K562 (cell line): ENCODE measurements at regions not wholly inside any gene's neighbourhood (a gene's known extent, or its start where the extent isn't known, plus 50 kb on each side); places are given as distances from the start of the nearest gene placed in this dataset.

Experiments used
- ATAC-seq: fragments of 200-7000 bp; cut with Tn5 transposase; 3 replicates; pipeline ENCODE4 v1.9.1; 2020; ENCODE audit warnings: moderate library complexity
- BruUV-seq: library from RNA; stranded (reverse); fragments of 400-500 nt; replicated peaks from 2 replicates; lab custom pipeline; 2021; lab: Mats Ljungman, UMichigan
- CTCF ChIA-PET: fragments of 300-600 bp; formaldehyde crosslinking; extraction: SDS; loops from one replicate; lab custom pipeline; 2021; ENCODE audit warnings: low intra/inter-chr PET ratio; lab: Yijun Ruan, JAX
- POLR2A ChIA-PET: fragments of 300-600, 350-650 bp; sonication (Branson Sonifier 250); formaldehyde crosslinking; extraction: SDS; loops from one replicate; lab custom pipeline; 2021; ENCODE audit warnings: antibody characterized with exemption, inconsistent platforms; lab: Yijun Ruan, JAX
- DNase-seq, 4 experiments: peaks; one replicate each; pipeline versions ENCODE4 v3.0.0 to v3.0.0-alpha.2; 2011 to 2018; ENCODE audit warnings: low spot score in 3 of 4, mixed read lengths in 3 of 4; ENCODE audit errors: extremely low read depth in 1 of 4
- FAIRE-seq: peaks from 2 replicates; lab custom pipeline; 2011; peaks lifted over from hg19 to GRCh38; lab: Jason Lieb, UNC
- H2AFZ ChIP-seq: 2 replicates; pipeline ENCODE4 v1.6.0; 2011; ENCODE audit warnings: low read depth, low read length, control low read depth, inconsistent platforms
- H3K27ac ChIP-seq: fragments of 200-600 bp; 3 replicates; pipeline ENCODE4 v1.8.0; 2011; ENCODE audit warnings: low read depth, mild to moderate bottlenecking, control low read depth, inconsistent platforms, low read length, moderate library complexity, mixed read lengths; ENCODE audit errors: extremely low read depth
- H3K27me3 ChIP-seq, 2 experiments: fragments of 300-600 bp in 1 of 2; 2 replicates in 1 of 2; 3 replicates in 1 of 2; pipeline versions ENCODE4 v1.6.0 to v1.8.0; 2011; ENCODE audit warnings: inconsistent platforms in 2 of 2, low read length in 2 of 2, mild to moderate bottlenecking in 1 of 2, mixed read lengths in 1 of 2, moderate library complexity in 1 of 2; ENCODE audit not compliant: control insufficient read depth in 2 of 2, insufficient read depth in 2 of 2
- H3K36me3 ChIP-seq: fragments of 300-600 bp; 3 replicates; pipeline ENCODE4 v1.8.0; 2011; ENCODE audit warnings: mild to moderate bottlenecking, low read length, inconsistent platforms; ENCODE audit not compliant: control insufficient read depth, insufficient read depth
- H3K4me1 ChIP-seq, 2 experiments: fragments of 200-600 bp in 1 of 2; replicated peaks in 1 of 2; 2 replicates in 1 of 2; 3 replicates in 1 of 2; pipeline versions ENCODE4 v1.5.1 to v1.8.0; 2011; ENCODE audit warnings: inconsistent platforms in 2 of 2, low read length in 2 of 2, mild to moderate bottlenecking in 1 of 2, mixed read lengths in 1 of 2, moderate library complexity in 1 of 2; ENCODE audit not compliant: control insufficient read depth in 2 of 2, insufficient read depth in 2 of 2
- H3K4me2 ChIP-seq: 2 replicates; pipeline ENCODE4 v1.6.1; 2011; ENCODE audit warnings: low read length, control low read depth, inconsistent platforms, mixed read lengths; ENCODE audit not compliant: insufficient read depth
- H3K4me3 ChIP-seq: fragments of 200-600 bp; sonication (generic), shearing (Covaris generic); 2 replicates; pipeline ENCODE4 v1.5.1; 2016; ENCODE audit warnings: control low read depth, inconsistent platforms
- H3K79me2 ChIP-seq: fragments of 200-600 bp; 3 replicates; pipeline ENCODE4 v1.8.0; 2011; ENCODE audit warnings: low read length, inconsistent platforms; ENCODE audit not compliant: control insufficient read depth, insufficient read depth
- H3K9ac ChIP-seq, 2 experiments: 2 replicates each; pipeline versions ENCODE4 v1.6.0 to v1.6.1; 2011; ENCODE audit warnings: low read depth in 2 of 2, low read length in 2 of 2, control low read depth in 1 of 2, inconsistent platforms in 1 of 2, mild to moderate bottlenecking in 1 of 2, mixed read lengths in 1 of 2; ENCODE audit not compliant: insufficient read depth in 1 of 2
- H3K9me1 ChIP-seq: one replicate; pipeline ENCODE4 v1.6.0; 2011; ENCODE audit warnings: inconsistent platforms, mild to moderate bottlenecking, low read length, moderate library complexity; ENCODE audit not compliant: control insufficient read depth, insufficient read depth
- H3K9me3 ChIP-seq: replicated peaks from 2 replicates; pipeline ENCODE4 v1.5.1; 2011; ENCODE audit warnings: low read depth, low read length, inconsistent platforms; ENCODE audit not compliant: control insufficient read depth, insufficient read depth
- H4K20me1 ChIP-seq: replicated peaks from 2 replicates; pipeline ENCODE4 v1.6.1; 2011; ENCODE audit warnings: low read length, inconsistent platforms, mixed read lengths; ENCODE audit not compliant: control insufficient read depth, insufficient read depth
- SRSF7 ChIP-seq: fragments of 200-400 bp; formaldehyde crosslinking; optimal IDR thresholded peaks from 2 replicates; pipeline ENCODE3; 2017; ENCODE audit warnings: mild to moderate bottlenecking, low read depth, low read length
- WHSC1 ChIP-seq: IDR thresholded peaks from one replicate; pipeline ENCODE4 v1.6.1; 2012; ENCODE audit warnings: low read length, control low read depth, inconsistent platforms
- ZNF551 ChIP-seq: fragments of 250-450 bp; sonication (Bioruptor Pico); IDR thresholded peaks from 2 replicates; pipeline ENCODE4 v1.5.0; 2021; ENCODE audit warnings: mild to moderate bottlenecking, moderate library complexity
- WGBS: fragments of 100-300 bp; shearing (Covaris generic); methylation state at CpG from one replicate; pipeline ENCODE4 v1.1.6; 2016; ENCODE audit warnings: low coverage, mixed read lengths; ENCODE audit not compliant: insufficient coverage; ENCODE audit errors: missing lambda C conversion rate; 5-methylcytosine and 5-hydroxymethylcytosine counted together
- in situ Hi-C: fragments of 300-500 bp; cut with MboI; formaldehyde crosslinking; loops from 4 replicates; pipeline ENCODE4 v1.15.0; 2018; ENCODE audit warnings: inconsistent platforms, mixed read lengths
- intact Hi-C: fragments of 100-400 bp; cut with micrococcal nuclease; formaldehyde crosslinking; loops from 2 replicates; pipeline ENCODE4 v1.14.2; 2022
- TF ChIP-seq, protein P1 (sequence below): fragments of 150-350 bp; IDR thresholded peaks from 2 replicates; pipeline ENCODE4 v1.6.1; 2014; ENCODE audit warnings: low read depth, mild to moderate bottlenecking, low read length, borderline replicate concordance
- TF ChIP-seq, protein P2 (sequence below): fragments of 450-650 bp; IDR thresholded peaks from 2 replicates; pipeline ENCODE4 v1.7.0; 2016; ENCODE audit warnings: borderline replicate concordance
- TF ChIP-seq, protein P3 (sequence below): sonication (generic); formaldehyde crosslinking; IDR thresholded peaks from 2 replicates; pipeline ENCODE4 v1.8.0; 2022; ENCODE audit warnings: mild to moderate bottlenecking, missing genetic modification reagents

DNA sequence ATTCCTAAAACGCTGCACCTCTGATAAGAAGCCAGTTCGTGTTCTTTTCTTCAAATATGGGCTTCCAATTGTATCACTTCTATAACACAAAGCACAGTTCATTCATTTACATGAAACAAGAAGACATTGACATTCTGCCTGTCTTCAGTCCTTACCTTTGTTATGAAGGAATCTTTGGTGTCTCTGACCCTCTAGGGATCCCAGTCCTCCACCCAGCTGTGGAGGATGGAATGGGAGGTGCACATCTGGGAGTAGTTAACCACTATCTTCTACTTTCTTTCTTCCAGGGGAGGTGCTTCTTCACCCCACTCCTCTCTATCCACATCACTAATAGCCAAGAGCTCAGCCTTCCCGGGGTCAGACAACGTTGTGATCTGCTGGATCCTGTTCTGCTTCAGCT, 233.4 kb downstream of the CDC5L start (continued):
- TF ChIP-seq, protein P1, sequence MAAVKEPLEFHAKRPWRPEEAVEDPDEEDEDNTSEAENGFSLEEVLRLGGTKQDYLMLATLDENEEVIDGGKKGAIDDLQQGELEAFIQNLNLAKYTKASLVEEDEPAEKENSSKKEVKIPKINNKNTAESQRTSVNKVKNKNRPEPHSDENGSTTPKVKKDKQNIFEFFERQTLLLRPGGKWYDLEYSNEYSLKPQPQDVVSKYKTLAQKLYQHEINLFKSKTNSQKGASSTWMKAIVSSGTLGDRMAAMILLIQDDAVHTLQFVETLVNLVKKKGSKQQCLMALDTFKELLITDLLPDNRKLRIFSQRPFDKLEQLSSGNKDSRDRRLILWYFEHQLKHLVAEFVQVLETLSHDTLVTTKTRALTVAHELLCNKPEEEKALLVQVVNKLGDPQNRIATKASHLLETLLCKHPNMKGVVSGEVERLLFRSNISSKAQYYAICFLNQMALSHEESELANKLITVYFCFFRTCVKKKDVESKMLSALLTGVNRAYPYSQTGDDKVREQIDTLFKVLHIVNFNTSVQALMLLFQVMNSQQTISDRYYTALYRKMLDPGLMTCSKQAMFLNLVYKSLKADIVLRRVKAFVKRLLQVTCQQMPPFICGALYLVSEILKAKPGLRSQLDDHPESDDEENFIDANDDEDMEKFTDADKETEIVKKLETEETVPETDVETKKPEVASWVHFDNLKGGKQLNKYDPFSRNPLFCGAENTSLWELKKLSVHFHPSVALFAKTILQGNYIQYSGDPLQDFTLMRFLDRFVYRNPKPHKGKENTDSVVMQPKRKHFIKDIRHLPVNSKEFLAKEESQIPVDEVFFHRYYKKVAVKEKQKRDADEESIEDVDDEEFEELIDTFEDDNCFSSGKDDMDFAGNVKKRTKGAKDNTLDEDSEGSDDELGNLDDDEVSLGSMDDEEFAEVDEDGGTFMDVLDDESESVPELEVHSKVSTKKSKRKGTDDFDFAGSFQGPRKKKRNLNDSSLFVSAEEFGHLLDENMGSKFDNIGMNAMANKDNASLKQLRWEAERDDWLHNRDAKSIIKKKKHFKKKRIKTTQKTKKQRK: no peak
- TF ChIP-seq, protein P2, sequence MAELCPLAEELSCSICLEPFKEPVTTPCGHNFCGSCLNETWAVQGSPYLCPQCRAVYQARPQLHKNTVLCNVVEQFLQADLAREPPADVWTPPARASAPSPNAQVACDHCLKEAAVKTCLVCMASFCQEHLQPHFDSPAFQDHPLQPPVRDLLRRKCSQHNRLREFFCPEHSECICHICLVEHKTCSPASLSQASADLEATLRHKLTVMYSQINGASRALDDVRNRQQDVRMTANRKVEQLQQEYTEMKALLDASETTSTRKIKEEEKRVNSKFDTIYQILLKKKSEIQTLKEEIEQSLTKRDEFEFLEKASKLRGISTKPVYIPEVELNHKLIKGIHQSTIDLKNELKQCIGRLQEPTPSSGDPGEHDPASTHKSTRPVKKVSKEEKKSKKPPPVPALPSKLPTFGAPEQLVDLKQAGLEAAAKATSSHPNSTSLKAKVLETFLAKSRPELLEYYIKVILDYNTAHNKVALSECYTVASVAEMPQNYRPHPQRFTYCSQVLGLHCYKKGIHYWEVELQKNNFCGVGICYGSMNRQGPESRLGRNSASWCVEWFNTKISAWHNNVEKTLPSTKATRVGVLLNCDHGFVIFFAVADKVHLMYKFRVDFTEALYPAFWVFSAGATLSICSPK: no peak
- TF ChIP-seq, all 486 proteins: peak for 0

DNA sequence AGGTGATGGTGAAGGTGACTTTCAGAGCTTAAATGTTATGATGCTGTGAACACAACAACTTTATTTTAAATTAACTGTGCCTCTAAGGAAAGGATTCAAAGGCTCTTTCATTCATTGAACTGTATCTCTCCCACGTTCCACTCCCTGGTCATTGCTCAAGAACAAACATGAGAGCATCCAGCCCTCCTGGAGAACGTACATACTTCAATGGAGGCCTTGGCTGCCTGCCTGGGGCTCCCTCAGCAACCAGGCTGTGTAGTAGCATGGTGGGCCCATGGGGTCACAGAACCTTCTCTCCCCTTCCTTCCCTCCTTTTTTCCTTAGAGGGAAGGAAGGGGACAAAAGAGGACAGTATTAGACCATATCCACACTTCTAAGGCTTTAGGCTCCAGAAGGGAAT, 234.3 kb downstream of the CDC5L start:
- Histone ChIP-seq H3K4me2 (no peak overlapping the region), H3K4me1 (no peaks in the 10 kb centered on the region), H3K9ac (no peak overlapping the region), H2AFZ (no peak overlapping the region), H3K36me3 (no peaks in the 10 kb centered on the region), H3K27ac (no peak overlapping the region), H4K20me1 (no peaks in the 10 kb centered on the region), H3K27me3 (peaks cover 9 to 41% of the 10 kb centered on the region in 2 experiments; a peak in 3 of 5 replicates), H3K9me3 (no peaks in the 10 kb centered on the region), H3K4me3 (no peak overlapping the region), H3K79me2 (no peaks in the 10 kb centered on the region), H3K9me1 (no peaks in the 10 kb centered on the region)
- BruUV-seq: no TSS peak
- WGBS: 0% methylated on average over 2 of the region's 2 CpGs
- DNase-seq: no peak
- ChIA-PET POLR2A (interaction anchor here (0.7 kb wide), 1 partner anchor 10 kb away, joined by 7 read pairs; no protein-coding TSS in a partner anchor), CTCF (no interaction called here)
- FAIRE-seq: no peak
- TF ChIP-seq SRSF7 (no peak), WHSC1 (no peak), ZNF551 (no peak)
- TF ChIP-seq, protein P3, sequence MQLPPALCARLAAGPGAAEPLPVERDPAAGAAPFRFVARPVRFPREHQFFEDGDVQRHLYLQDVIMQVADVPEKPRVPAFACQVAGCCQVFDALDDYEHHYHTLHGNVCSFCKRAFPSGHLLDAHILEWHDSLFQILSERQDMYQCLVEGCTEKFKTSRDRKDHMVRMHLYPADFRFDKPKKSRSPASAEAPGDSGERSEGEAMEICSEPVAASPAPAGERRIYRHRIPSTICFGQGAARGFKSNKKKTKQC: no peak
- intact Hi-C loops (no loop called here), in situ Hi-C loops (no loop called here)
- no peak for ATAC-seq
